ENCODE measurements at regions not wholly inside any gene's neighbourhood (a gene's known extent, or its start where the extent isn't known, plus 50 kb on each side); places are given as distances from the start of the nearest gene placed in this dataset.
A peak's percentile ranks its signal among the peaks of the same experiment; 100 is the strongest.

GRCh38 chr16:25637236-25637635 lies 54.5 kb upstream of the HS3ST4 start:
- no peaks in the 10 kb centered on the region for H3K27me3 ChIP-seq
- TF ChIP-seq POLR2A (IDR thresholded peaks at IDR 0.05) (no peak), CTCF (IDR thresholded peaks at IDR 0.05) (no peak)
- ATAC-seq (peak in 2 of 4 donors; percentile 40 to 42), DNase-seq (no peak)
- H3K4me1 ChIP-seq: no peaks in the 10 kb centered on the region
- no peaks in the 10 kb centered on the region for H3K36me3 ChIP-seq
- no peak overlapping the region for H3K27ac ChIP-seq
- intact Hi-C loops (cut with DNase I): no loop called here
- 20% methylated on average over 2 of the region's 2 CpGs for WGBS (ENCODE audit: insufficient coverage, low coverage, low lambda C conversion rate, missing lambda C conversion rate)
- no peaks in the 10 kb centered on the region for H3K9me3 ChIP-seq
- H3K4me3 ChIP-seq: no peak overlapping the region

GRCh38 chr16:25636662-25637061 lies 55.1 kb upstream of the HS3ST4 start:
- WGBS (ENCODE audit: insufficient coverage, low coverage, low lambda C conversion rate, missing lambda C conversion rate): 58% methylated on average over 2 of the region's 2 CpGs
- Histone ChIP-seq H3K36me3 (no peaks in the 10 kb centered on the region), H3K9me3 (no peaks in the 10 kb centered on the region), H3K27me3 (no peaks in the 10 kb centered on the region), H3K4me3 (no peak overlapping the region), H3K27ac (no peak overlapping the region), H3K4me1 (no peaks in the 10 kb centered on the region)
- TF ChIP-seq POLR2A (IDR thresholded peaks at IDR 0.05) (no peak), CTCF (IDR thresholded peaks at IDR 0.05) (no peak)
- DNase-seq: no peak
- intact Hi-C loops (cut with DNase I): no loop called here
- no peak for ATAC-seq

- no peak for TF ChIP-seq POLR2A (IDR thresholded peaks at IDR 0.05)
- no peak for TF ChIP-seq CTCF (IDR thresholded peaks at IDR 0.05)
- Histone ChIP-seq H3K27ac (no peak overlapping the region), H3K4me1 (no peaks in the 10 kb centered on the region), H3K4me3 (no peak overlapping the region), H3K9me3 (no peaks in the 10 kb centered on the region), H3K27me3 (no peaks in the 10 kb centered on the region), H3K36me3 (no peaks in the 10 kb centered on the region)
- intact Hi-C loops (cut with DNase I): no loop called here
- WGBS (ENCODE audit: insufficient coverage, low coverage, low lambda C conversion rate, missing lambda C conversion rate): 60% methylated on average over 1 of the region's 1 CpG
- ATAC-seq (no peak), DNase-seq (no peak)
Measured at GRCh38 chr16:25635454-25635853, 56.3 kb upstream of the HS3ST4 start.

GRCh38 chr16:25633549-25633948 lies 58.2 kb upstream of the HS3ST4 start:
- Histone ChIP-seq H3K27ac (no peak overlapping the region), H3K9me3 (no peaks in the 10 kb centered on the region), H3K27me3 (no peaks in the 10 kb centered on the region), H3K4me1 (no peaks in the 10 kb centered on the region), H3K36me3 (no peaks in the 10 kb centered on the region), H3K4me3 (no peak overlapping the region)
- DNase-seq (peak in 1 of 3 donors; percentile 27), ATAC-seq (peak in 1 of 4 donors; percentile 87)
- 9% methylated on average over 2 of the region's 2 CpGs for WGBS (ENCODE audit: insufficient coverage, low coverage, low lambda C conversion rate, missing lambda C conversion rate)
- intact Hi-C loops (cut with DNase I): no loop called here
- TF ChIP-seq CTCF (IDR thresholded peaks at IDR 0.05) (no peak), POLR2A (IDR thresholded peaks at IDR 0.05) (no peak)

- intact Hi-C loops (cut with DNase I): no loop called here
- Histone ChIP-seq H3K4me3 (no peak overlapping the region), H3K27ac (no peak overlapping the region), H3K27me3 (no peaks in the 10 kb centered on the region), H3K4me1 (no peaks in the 10 kb centered on the region), H3K9me3 (no peaks in the 10 kb centered on the region), H3K36me3 (no peaks in the 10 kb centered on the region)
- 43% methylated on average over 1 of the region's 2 CpGs for WGBS (ENCODE audit: insufficient coverage, low coverage, low lambda C conversion rate, missing lambda C conversion rate)
- ATAC-seq (no peak), DNase-seq (no peak)
- no peak for TF ChIP-seq POLR2A (IDR thresholded peaks at IDR 0.05)
- no peak for TF ChIP-seq CTCF (IDR thresholded peaks at IDR 0.05)
Measured at GRCh38 chr16:25628766-25629165, 63.0 kb upstream of the HS3ST4 start.

All from right lobe of liver (tissue), 6 donors.